Transverse colon (tissue), 4 donors: ENCODE measurements at regions not wholly inside any gene's neighbourhood (a gene's known extent, or its start where the extent isn't known, plus 50 kb on each side); places are given as distances from the start of the nearest gene placed in this dataset.

Experiments
- CTCF ChIP-seq, 5 experiments: fragments of 200-600 bp in 3 of 5; fragments of 450-650 bp in 2 of 5; sonication (generic) in 3 of 5; IDR thresholded peaks; 1 replicate in 2 of 5; 2 replicates in 3 of 5; pipeline ENCODE4 v1.5.1; 2016 to 2017; ENCODE audit warnings: antibody characterized with exemption in 5 of 5, inconsistent platforms in 3 of 5, mild to moderate bottlenecking in 2 of 5, moderate library complexity in 1 of 5
- EP300 ChIP-seq: sonication (generic); formaldehyde crosslinking; IDR thresholded peaks from one replicate; pipeline ENCODE4 v1.6.1; 2017; ENCODE audit warnings: antibody characterized with exemption, low read depth
- POLR2A ChIP-seq: fragments of 450-650 bp; IDR thresholded peaks from one replicate; pipeline ENCODE4 v1.6.1; 2016; ENCODE audit warnings: antibody characterized with exemption, mild to moderate bottlenecking, moderate library complexity
- POLR2AphosphoS5 ChIP-seq, 3 donors: sonication (generic); formaldehyde crosslinking; IDR thresholded peaks; one replicate each; pipeline ENCODE4 v1.6.1; 2016; ENCODE audit warnings: antibody characterized with exemption in 3 of 3

- TF ChIP-seq POLR2AphosphoS5 (IDR thresholded peaks at IDR 0.05) (no peak), CTCF (IDR thresholded peaks at IDR 0.05) (no peak), EP300 (no peak), POLR2A (no peak)
These were observed 117.0 kb downstream of the RFC3 start for GRCh38 chr13:33934951-33935371.
